ENCODE measurements at regions not wholly inside any gene's neighbourhood (a gene's known extent, or its start where the extent isn't known, plus 50 kb on each side); places are given as distances from the start of the nearest gene placed in this dataset.

GRCh38 chr3:147906285-147906684, 497.1 kb downstream of the ZIC1 start:
- no peak overlapping the region for H3K4me3 ChIP-seq (ENCODE audit: insufficient read depth, low read depth, low read length)
- no peak overlapping the region for H2BK5ac ChIP-seq (ENCODE audit: low read depth, low read length, poor library complexity, severe bottlenecking)
- DNase-seq (peak; percentile 39), ATAC-seq (ENCODE audit: low read depth) (no peak)
- H2BK20ac ChIP-seq (ENCODE audit: low read depth, low read length) = no peak overlapping the region
- no CpG with 5 or more reads among the region's 2 CpGs for WGBS, 2 experiments (ENCODE audit: extremely low coverage in 2 of 2, insufficient read length in 1 of 2)
- in situ Hi-C loops (cut with MboI; ENCODE audit: low sequenced_read_pairs) (no loop called here), dilution Hi-C loops (cut with HindIII; ENCODE audit: low sequenced_read_pairs, unreplicated experiment) (no loop called here), intact Hi-C loops (cut with micrococcal nuclease) (loop anchor here (5.0 kb wide), 1 partner anchor 49 kb away; no protein-coding TSS in a partner anchor)
- H3K36me3 ChIP-seq (ENCODE audit: control insufficient read depth, insufficient read depth, low read length) = no peaks in the 10 kb centered on the region
- H3K14ac ChIP-seq (replicated peaks; ENCODE audit: low read depth, low read length) = no peak overlapping the region
- H3K9ac ChIP-seq (ENCODE audit: low read depth, low read length) = no peak overlapping the region
- no peaks in the 10 kb centered on the region for H4K20me1 ChIP-seq (ENCODE audit: insufficient read depth, low read length)
- no peak overlapping the region for H2BK15ac ChIP-seq (ENCODE audit: low read depth, low read length)
- CTCF ChIA-PET = no interaction called here
- no peak overlapping the region for H3K23ac ChIP-seq (ENCODE audit: low read depth, low read length)
- no peak overlapping the region for H2BK120ac ChIP-seq (ENCODE audit: low read depth, low read length)
- H3K4ac ChIP-seq (ENCODE audit: low read depth, low read length) = no peak overlapping the region
- no peaks in the 10 kb centered on the region for H3K4me1 ChIP-seq (ENCODE audit: control insufficient read depth, insufficient read depth, low read length)
- no peaks in the 10 kb centered on the region for H3K9me3 ChIP-seq (ENCODE audit: control insufficient read depth, insufficient read depth, low read length)
- H2AK9ac ChIP-seq (replicated peaks; ENCODE audit: low read depth, low read length, poor library complexity) = no peak overlapping the region
- H2AK5ac ChIP-seq (ENCODE audit: low read depth, low read length) = no peak overlapping the region
- H3K18ac ChIP-seq (ENCODE audit: low read depth, low read length) = no peak overlapping the region
- H3K4me2 ChIP-seq (ENCODE audit: low read depth, low read length) = 0 out of 2 replicates have a peak overlapping the region, but pooled peaks have one; percentile 40
- POLR2A ChIA-PET (ENCODE audit: unreplicated experiment) = no interaction called here
- no peaks in the 10 kb centered on the region for H3K9me1 ChIP-seq (ENCODE audit: insufficient read depth, low read length)
- TF ChIP-seq FOS (IDR thresholded peaks at IDR 0.05; ENCODE audit: low read depth, low read length) (no peak), RFX5 (IDR thresholded peaks at IDR 0.05; ENCODE audit: low read depth, low read length) (no peak), POLR2A (IDR thresholded peaks at IDR 0.05; ENCODE audit: low read depth, low read length) (no peak), USF2 (IDR thresholded peaks at IDR 0.05; ENCODE audit: low read depth, low read length) (no peak), CTCF (conservative IDR thresholded peaks at IDR 0.05; ENCODE audit: low read depth, low read length) (no peak), MXI1 (IDR thresholded peaks at IDR 0.05; ENCODE audit: borderline replicate concordance, low read depth, low read length) (no peak), MAZ (IDR thresholded peaks at IDR 0.05; ENCODE audit: borderline replicate concordance, low read depth, low read length) (no peak), RAD21 (IDR thresholded peaks at IDR 0.05; ENCODE audit: low read length) (no peak)
- BruUV-seq (replicated peaks) = no TSS peak
- H3K27me3 ChIP-seq (ENCODE audit: control insufficient read depth, insufficient read depth, low read length) = no peaks in the 10 kb centered on the region
- H4K91ac ChIP-seq (ENCODE audit: insufficient read depth, low read depth, low read length) = no peak overlapping the region
- no peak overlapping the region for H4K8ac ChIP-seq (ENCODE audit: low read depth in 2 of 2, low read length in 2 of 2)
- H3K79me1 ChIP-seq (ENCODE audit: low read depth in 1 of 2, low read length in 2 of 2) = no peaks in the 10 kb centered on the region
- no peak overlapping the region for H4K5ac ChIP-seq (ENCODE audit: low read depth, low read length)
- H3K56ac ChIP-seq (ENCODE audit: extremely low read depth, insufficient read depth, low read length) = no peak overlapping the region
- H3K27ac ChIP-seq (ENCODE audit: insufficient read depth, low read length) = no peak overlapping the region
- H2AFZ ChIP-seq (replicated peaks; ENCODE audit: low read length, poor library complexity) = no peak overlapping the region

All from IMR-90 (cell line).